ENCODE measurements at regions not wholly inside any gene's neighbourhood (a gene's known extent, or its start where the extent isn't known, plus 50 kb on each side); places are given as distances from the start of the nearest gene placed in this dataset.
A peak's percentile ranks its signal among the peaks of the same experiment; 100 is the strongest.

- no peak for DNase-seq (ENCODE audit: low spot score)
These were observed 118.8 kb upstream of the VIPR2 start for GRCh38 chr7:159263430-159263829.

- no peak for DNase-seq (ENCODE audit: low spot score)
These were observed 109.0 kb upstream of the VIPR2 start for GRCh38 chr7:159253657-159254056.

- DNase-seq (ENCODE audit: low spot score): no peak
These were observed 105.8 kb upstream of the VIPR2 start for GRCh38 chr7:159250471-159250870.

GRCh38 chr7:159249671-159250070 is 105.0 kb upstream of the VIPR2 start:
- DNase-seq (ENCODE audit: low spot score): no peak

- no peak for DNase-seq (ENCODE audit: low spot score)
These were observed 103.2 kb upstream of the VIPR2 start for GRCh38 chr7:159247910-159248309.

- DNase-seq (ENCODE audit: low spot score): no peak
These were observed 102.2 kb upstream of the VIPR2 start for GRCh38 chr7:159246702-159247480.

GRCh38 chr7:159240962-159241361 is 96.3 kb upstream of the VIPR2 start:
- DNase-seq (ENCODE audit: low spot score): peak; percentile 11

GRCh38 chr7:159239028-159239427 is 94.4 kb upstream of the VIPR2 start:
- DNase-seq (ENCODE audit: low spot score): no peak

GRCh38 chr7:159238541-159238940 is 93.9 kb upstream of the VIPR2 start:
- DNase-seq (ENCODE audit: low spot score): no peak

- no peak for DNase-seq (ENCODE audit: low spot score)
These were observed 92.5 kb upstream of the VIPR2 start for GRCh38 chr7:159237022-159237653.

- no peak for DNase-seq (ENCODE audit: low spot score)
These were observed 86.3 kb upstream of the VIPR2 start for GRCh38 chr7:159231017-159231416.

- DNase-seq (ENCODE audit: low spot score): no peak
These were observed 85.2 kb upstream of the VIPR2 start for GRCh38 chr7:159229683-159230475.

- no peak for DNase-seq (ENCODE audit: low spot score)
These were observed 82.8 kb upstream of the VIPR2 start for GRCh38 chr7:159227433-159227832.

GRCh38 chr7:159226011-159226702 is 81.5 kb upstream of the VIPR2 start:
- no peak for DNase-seq (ENCODE audit: low spot score)

- DNase-seq (ENCODE audit: low spot score): no peak
These were observed 73.9 kb upstream of the VIPR2 start for GRCh38 chr7:159218607-159219006.

- no peak for DNase-seq (ENCODE audit: low spot score)
These were observed 73.5 kb upstream of the VIPR2 start for GRCh38 chr7:159218170-159218569.

GRCh38 chr7:159215076-159215475 is 70.4 kb upstream of the VIPR2 start:
- no peak for DNase-seq (ENCODE audit: low spot score)

- DNase-seq (ENCODE audit: low spot score): no peak
These were observed 68.6 kb upstream of the VIPR2 start for GRCh38 chr7:159213253-159213652.

GRCh38 chr7:159212226-159212625 is 67.6 kb upstream of the VIPR2 start:
- DNase-seq (ENCODE audit: low spot score): no peak

- DNase-seq (ENCODE audit: low spot score): no peak
These were observed 67.0 kb upstream of the VIPR2 start for GRCh38 chr7:159211540-159212182.

GRCh38 chr7:159210581-159211235 is 66.0 kb upstream of the VIPR2 start:
- DNase-seq (ENCODE audit: low spot score): no peak
